HFFc6 (cell line): ENCODE measurements at regions not wholly inside any gene's neighbourhood (a gene's known extent, or its start where the extent isn't known, plus 50 kb on each side); places are given as distances from the start of the nearest gene placed in this dataset.

Experiments
- DNase-seq: peaks from one replicate; pipeline ENCODE4 v3.0.0-alpha.2; 2018
- H3K27ac Mint-ChIP-seq: 2 replicates; pipeline ENCODE4 v1.8.0; 2020; ENCODE audit warnings: mild to moderate bottlenecking, mixed read lengths
- H3K27me3 Mint-ChIP-seq: 2 replicates; pipeline ENCODE4 v1.8.0; 2021; ENCODE audit warnings: mild to moderate bottlenecking, moderate library complexity, mixed read lengths; ENCODE audit not compliant: insufficient read depth
- H3K36me3 Mint-ChIP-seq: 2 replicates; pipeline ENCODE4 v1.8.0; 2021; ENCODE audit warnings: low read depth, mixed read lengths
- H3K4me1 Mint-ChIP-seq: 2 replicates; pipeline ENCODE4 v1.8.0; 2020; ENCODE audit warnings: low read depth, mixed read lengths
- H3K4me3 Mint-ChIP-seq: 2 replicates; pipeline ENCODE4 v1.8.0; 2020; ENCODE audit warnings: mild to moderate bottlenecking, moderate library complexity, mixed read lengths
- H3K9me3 Mint-ChIP-seq: 2 replicates; pipeline ENCODE4 v1.8.0; 2020; ENCODE audit warnings: mild to moderate bottlenecking, mixed read lengths
- CTCF ChIP-seq: fragments of 200-600 bp; sonication (generic); IDR thresholded peaks from 2 replicates; pipeline ENCODE4 v1.5.0; 2021; ENCODE audit warnings: antibody characterized with exemption, mild to moderate bottlenecking

GRCh38 chr2:150046211-150046610, 441.3 kb downstream of the RND3 start:
- H3K27me3 Mint-ChIP-seq: no peaks in the 10 kb centered on the region; the same call in 1 of the 2 replicates
- H3K4me3 Mint-ChIP-seq: peak overlapping the region; percentile 81
- DNase-seq: peak; percentile 9
- peaks cover 54% of the 10 kb centered on the region for H3K4me1 Mint-ChIP-seq
- H3K27ac Mint-ChIP-seq: peak overlapping the region; percentile 59
- H3K9me3 Mint-ChIP-seq: no peaks in the 10 kb centered on the region
- TF ChIP-seq CTCF: no peak
- H3K36me3 Mint-ChIP-seq: no peaks in the 10 kb centered on the region

GRCh38 chr2:150045601-150046000, 441.9 kb downstream of the RND3 start:
- Mint-ChIP-seq H3K9me3 (no peaks in the 10 kb centered on the region), H3K36me3 (no peaks in the 10 kb centered on the region), H3K27ac (peak overlapping the region; percentile 59), H3K4me1 (peaks cover 58% of the 10 kb centered on the region), H3K27me3 (no peaks in the 10 kb centered on the region; the same call in 1 of the 2 replicates), H3K4me3 (peak overlapping the region; percentile 38; the same call in 1 of the 2 replicates)
- TF ChIP-seq CTCF: no peak
- no peak for DNase-seq

- no peak for DNase-seq
- TF ChIP-seq CTCF: no peak
- H3K36me3 Mint-ChIP-seq: no peaks in the 10 kb centered on the region
- no peak overlapping the region for H3K4me3 Mint-ChIP-seq
- peaks cover 52% of the 10 kb centered on the region for H3K4me1 Mint-ChIP-seq
- no peaks in the 10 kb centered on the region for H3K27me3 Mint-ChIP-seq
- H3K9me3 Mint-ChIP-seq: no peaks in the 10 kb centered on the region
- no peak overlapping the region for H3K27ac Mint-ChIP-seq
Measured at GRCh38 chr2:150043172-150043500, 444.3 kb downstream of the RND3 start.

GRCh38 chr2:150042500-150043171, 444.8 kb downstream of the RND3 start:
- H3K4me1 Mint-ChIP-seq: peaks cover 47% of the 10 kb centered on the region
- no peak overlapping the region for H3K4me3 Mint-ChIP-seq
- TF ChIP-seq CTCF: no peak
- no peak overlapping the region; the same call in 1 of the 2 replicates for H3K27ac Mint-ChIP-seq
- H3K27me3 Mint-ChIP-seq: no peaks in the 10 kb centered on the region
- no peaks in the 10 kb centered on the region for H3K36me3 Mint-ChIP-seq
- H3K9me3 Mint-ChIP-seq: no peaks in the 10 kb centered on the region
- DNase-seq: no peak

- Mint-ChIP-seq H3K27ac (peak overlapping the region; percentile 37; the same call in 1 of the 2 replicates), H3K4me3 (no peak overlapping the region), H3K4me1 (peaks cover 39% of the 10 kb centered on the region), H3K27me3 (no peaks in the 10 kb centered on the region), H3K36me3 (no peaks in the 10 kb centered on the region), H3K9me3 (no peaks in the 10 kb centered on the region)
- TF ChIP-seq CTCF: no peak
- DNase-seq: peak; percentile 13
Measured at GRCh38 chr2:150041722-150042425, 445.6 kb downstream of the RND3 start.
